HCT116 (cell line): ENCODE measurements at regions not wholly inside any gene's neighbourhood (a gene's known extent, or its start where the extent isn't known, plus 50 kb on each side); places are given as distances from the start of the nearest gene placed in this dataset.

ENCODE experiments used
- ATAC-seq: fragments of 200-7000 bp; cut with Tn5 transposase; 2 replicates; pipeline ENCODE4 v1.9.1; 2020; ENCODE audit warnings: mild to moderate bottlenecking, moderate library complexity
- BruUV-seq: library from RNA; stranded (reverse); fragments of 400-500 nt; replicated peaks from 2 replicates; lab custom pipeline; 2021; lab: Mats Ljungman, UMichigan
- CTCF ChIA-PET: fragments of 300-600 bp; sonication (Branson Sonifier 250); formaldehyde crosslinking; loops from one replicate; lab custom pipeline; 2021; ENCODE audit warnings: antibody characterized with exemption; lab: Charles Lee
- POLR2A ChIA-PET: fragments of 300-600, 350-600 bp; sonication (Branson Sonifier 250); formaldehyde crosslinking; loops from one replicate; lab custom pipeline; 2021; ENCODE audit warnings: antibody characterized with exemption; lab: Charles Lee
- RAD21 ChIA-PET, 2 experiments: fragments of 300-600 bp; sonication (Branson Sonifier 250); formaldehyde crosslinking; loops; one replicate each; lab custom pipeline; 2023; ENCODE audit warnings: low total read pairs in 2 of 2; ENCODE audit not compliant: uncharacterized antibody in 2 of 2, unreplicated experiment in 2 of 2, low non-redundant PET in 1 of 2; lab: Charles Lee
- DNase-seq: peaks from one replicate; pipeline ENCODE4 v3.0.0-alpha.2; 2010; ENCODE audit warnings: low read depth, low spot score
- H2AFZ ChIP-seq: fragments of 200-600 bp; shearing (Covaris generic), sonication (generic); 2 replicates; pipeline ENCODE4 v1.6.1; 2017; ENCODE audit warnings: low read depth, mixed run types, mixed read lengths, antibody characterized with exemption, low read length; ENCODE audit not compliant: poor library complexity, severe bottlenecking
- H3K27ac ChIP-seq: 2 replicates; pipeline ENCODE4 v1.5.1; 2012; ENCODE audit warnings: low read depth, low read length
- H3K27me3 ChIP-seq: fragments of 200-600 bp; sonication (generic); 2 replicates; pipeline ENCODE4 v1.6.1; 2016; ENCODE audit warnings: mixed run types, low read length, mixed read lengths; ENCODE audit not compliant: insufficient read depth
- H3K36me3 ChIP-seq, 2 experiments: fragments of 200-500 bp in 1 of 2; fragments of 200-600 bp in 1 of 2; sonication (Bioruptor generic) in 1 of 2; sonication (generic) in 1 of 2; 2 replicates each; pipeline versions ENCODE4 v1.5.1 to v1.6.1; 2014 to 2016; ENCODE audit warnings: low read length in 2 of 2, inconsistent platforms in 1 of 2, mixed read lengths in 1 of 2, mixed run types in 1 of 2; ENCODE audit not compliant: insufficient read depth in 2 of 2, control insufficient read depth in 1 of 2
- H3K4me1 ChIP-seq, 2 experiments: fragments of 200-600 bp in 1 of 2; sonication (generic) in 1 of 2; 2 replicates each; pipeline versions ENCODE4 v1.5.1 to v1.6.1; 2012 to 2017; ENCODE audit warnings: low read length in 2 of 2, inconsistent platforms in 1 of 2, mild to moderate bottlenecking in 1 of 2, mixed read lengths in 1 of 2, mixed run types in 1 of 2, moderate library complexity in 1 of 2; ENCODE audit not compliant: insufficient read depth in 2 of 2, control insufficient read depth in 1 of 2
- H3K4me2 ChIP-seq: fragments of 200-600 bp; sonication (generic); 2 replicates; pipeline ENCODE4 v1.6.1; 2017; ENCODE audit warnings: mixed run types, low read length, mixed read lengths
- H3K4me3 ChIP-seq, 2 experiments: fragments of 200-600 bp in 1 of 2; sonication (generic) in 1 of 2; replicated peaks in 1 of 2; 2 replicates each; pipeline ENCODE4 v1.5.1; 2011 to 2016; ENCODE audit warnings: low read length in 2 of 2, control low read depth in 1 of 2, low read depth in 1 of 2, mild to moderate bottlenecking in 1 of 2, mixed read lengths in 1 of 2, mixed run types in 1 of 2
- H3K79me2 ChIP-seq: fragments of 200-600 bp; sonication (generic); 2 replicates; pipeline ENCODE4 v1.6.1; 2017; ENCODE audit warnings: mild to moderate bottlenecking, mixed run types, low read length, moderate library complexity, mixed read lengths; ENCODE audit not compliant: insufficient read depth
- H3K9ac ChIP-seq: fragments of 200-600 bp; sonication (generic); 2 replicates; pipeline ENCODE4 v1.6.1; 2016; ENCODE audit warnings: low read length, mixed read lengths
- H3K9me2 ChIP-seq: fragments of 200-600 bp; sonication (generic), shearing (Covaris generic); 2 replicates; pipeline ENCODE4 v1.6.1; 2017; ENCODE audit warnings: mixed run types, mild to moderate bottlenecking, moderate library complexity; ENCODE audit not compliant: insufficient read depth
- H3K9me3 ChIP-seq, 2 experiments: fragments of 200-500 bp in 1 of 2; fragments of 200-600 bp in 1 of 2; sonication (Bioruptor generic) in 1 of 2; sonication (generic) in 1 of 2; 2 replicates each; pipeline ENCODE4 v1.6.1; 2014 to 2017; ENCODE audit warnings: low read length in 2 of 2, mixed read lengths in 2 of 2, inconsistent platforms in 1 of 2, low read depth in 1 of 2, mild to moderate bottlenecking in 1 of 2, mixed run types in 1 of 2, moderate library complexity in 1 of 2; ENCODE audit not compliant: control insufficient read depth in 1 of 2, insufficient read depth in 1 of 2
- H4K20me1 ChIP-seq: fragments of 200-600 bp; sonication (generic), shearing (Covaris generic); 2 replicates; pipeline ENCODE4 v1.6.1; 2017; ENCODE audit warnings: mixed run types, mild to moderate bottlenecking, moderate library complexity; ENCODE audit not compliant: insufficient read depth
- CBX3 ChIP-seq: IDR thresholded peaks from 2 replicates; pipeline ENCODE4 v1.6.1; 2012; ENCODE audit warnings: low read depth
- CEBPB ChIP-seq: IDR thresholded peaks from 2 replicates; pipeline ENCODE4 v1.6.1; 2012; ENCODE audit warnings: low read depth
- ELF1 ChIP-seq: IDR thresholded peaks from 2 replicates; pipeline ENCODE4 v1.6.1; 2012; ENCODE audit warnings: low read depth, borderline replicate concordance
- EZH2 ChIP-seq: fragments of 200-600 bp; sonication (generic); IDR thresholded peaks from 2 replicates; pipeline ENCODE4 v1.6.1; 2017; ENCODE audit warnings: antibody characterized with exemption, mixed run types
- FOSL1 ChIP-seq: IDR thresholded peaks from 2 replicates; pipeline ENCODE4 v1.6.1; 2012; ENCODE audit warnings: low read depth
- JUND ChIP-seq: IDR thresholded peaks from 2 replicates; pipeline ENCODE4 v1.6.1; 2012
- POLR2AphosphoS5 ChIP-seq: IDR thresholded peaks from 2 replicates; pipeline ENCODE4 v1.6.1; 2011; ENCODE audit warnings: mild to moderate bottlenecking, low read depth, low read length, moderate library complexity
- SIN3A ChIP-seq: IDR thresholded peaks from 2 replicates; pipeline ENCODE4 v1.6.1; 2012; ENCODE audit warnings: low read depth
- SRF ChIP-seq: IDR thresholded peaks from 2 replicates; pipeline ENCODE4 v1.6.1; 2012; ENCODE audit warnings: low read depth
- YY1 ChIP-seq: IDR thresholded peaks from 2 replicates; pipeline ENCODE4 v1.6.1; 2011; ENCODE audit warnings: low read length, low read depth, moderate library complexity, mild to moderate bottlenecking; ENCODE audit not compliant: insufficient replicate concordance; ENCODE audit errors: extremely low read depth
- ZFX ChIP-seq: fragments of 450-650 bp; IDR thresholded peaks from 2 replicates; pipeline ENCODE4 v1.6.1; 2017
- ZNF274 ChIP-seq: fragments of 200-500 bp; sonication (Bioruptor generic); IDR thresholded peaks from 2 replicates; pipeline ENCODE4 v1.6.1; 2014; ENCODE audit warnings: mild to moderate bottlenecking, low read depth, low read length, inconsistent platforms
- intact Hi-C: fragments of 100-400 bp; cut with micrococcal nuclease; formaldehyde crosslinking; loops from 2 replicates; pipeline ENCODE4 v1.10.0; 2022
- TF ChIP-seq, protein P1 (sequence below), 3 experiments: fragments of 200-600 bp in 1 of 3; sonication (generic) in 1 of 3; IDR thresholded peaks in 2 of 3; conservative IDR thresholded peaks in 1 of 3; 2 replicates each; pipeline ENCODE4 v1.5.1; 2012 to 2017; ENCODE audit warnings: low read depth in 2 of 3, low read length in 2 of 3, antibody characterized with exemption in 1 of 3, borderline replicate concordance in 1 of 3, control low read depth in 1 of 3, mild to moderate bottlenecking in 1 of 3, mixed read lengths in 1 of 3, mixed run types in 1 of 3, moderate library complexity in 1 of 3; ENCODE audit not compliant: insufficient read depth in 1 of 3
- TF ChIP-seq, protein P2 (sequence below): IDR thresholded peaks from 2 replicates; pipeline ENCODE4 v1.6.1; 2012; ENCODE audit warnings: low read depth
- TF ChIP-seq, protein P3 (sequence below): IDR thresholded peaks from 2 replicates; pipeline ENCODE4 v1.6.1; 2012

DNA sequence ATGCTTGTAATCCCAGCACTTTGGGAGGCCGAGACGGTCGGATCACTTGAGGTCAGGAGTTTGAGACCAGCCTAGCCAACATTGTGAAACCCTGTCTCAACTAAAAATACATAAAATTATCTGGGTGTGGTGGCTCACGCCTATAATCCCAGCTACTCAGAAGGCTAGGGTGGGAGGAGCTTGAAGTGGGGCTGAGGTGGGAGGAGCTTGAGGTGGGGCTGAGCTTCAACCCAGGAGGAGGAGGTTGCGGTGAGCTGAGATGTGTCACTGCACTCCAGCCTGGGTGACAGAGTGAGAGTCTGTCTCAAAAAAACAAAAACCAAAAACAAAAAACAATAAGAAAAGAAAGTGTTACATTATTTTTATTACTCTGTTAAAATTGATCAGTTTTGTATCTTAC lies 1164.4 kb upstream of the IGFBP7 start:
- intact Hi-C loops, result no loop called here
- TF ChIP-seq SRF, result no peak
- TF ChIP-seq, protein P1, sequence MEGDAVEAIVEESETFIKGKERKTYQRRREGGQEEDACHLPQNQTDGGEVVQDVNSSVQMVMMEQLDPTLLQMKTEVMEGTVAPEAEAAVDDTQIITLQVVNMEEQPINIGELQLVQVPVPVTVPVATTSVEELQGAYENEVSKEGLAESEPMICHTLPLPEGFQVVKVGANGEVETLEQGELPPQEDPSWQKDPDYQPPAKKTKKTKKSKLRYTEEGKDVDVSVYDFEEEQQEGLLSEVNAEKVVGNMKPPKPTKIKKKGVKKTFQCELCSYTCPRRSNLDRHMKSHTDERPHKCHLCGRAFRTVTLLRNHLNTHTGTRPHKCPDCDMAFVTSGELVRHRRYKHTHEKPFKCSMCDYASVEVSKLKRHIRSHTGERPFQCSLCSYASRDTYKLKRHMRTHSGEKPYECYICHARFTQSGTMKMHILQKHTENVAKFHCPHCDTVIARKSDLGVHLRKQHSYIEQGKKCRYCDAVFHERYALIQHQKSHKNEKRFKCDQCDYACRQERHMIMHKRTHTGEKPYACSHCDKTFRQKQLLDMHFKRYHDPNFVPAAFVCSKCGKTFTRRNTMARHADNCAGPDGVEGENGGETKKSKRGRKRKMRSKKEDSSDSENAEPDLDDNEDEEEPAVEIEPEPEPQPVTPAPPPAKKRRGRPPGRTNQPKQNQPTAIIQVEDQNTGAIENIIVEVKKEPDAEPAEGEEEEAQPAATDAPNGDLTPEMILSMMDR (IDR thresholded peaks at IDR 0.05 in 2 of 3, conservative IDR thresholded peaks at IDR 0.05 in 1 of 3; ENCODE audit: borderline replicate concordance in 1 of 3, insufficient read depth in 1 of 3, low read depth in 2 of 3, low read length in 2 of 3), result no peak
- no peak for TF ChIP-seq ZFX
- TF ChIP-seq EZH2, result no peak
- TF ChIP-seq, protein P2, sequence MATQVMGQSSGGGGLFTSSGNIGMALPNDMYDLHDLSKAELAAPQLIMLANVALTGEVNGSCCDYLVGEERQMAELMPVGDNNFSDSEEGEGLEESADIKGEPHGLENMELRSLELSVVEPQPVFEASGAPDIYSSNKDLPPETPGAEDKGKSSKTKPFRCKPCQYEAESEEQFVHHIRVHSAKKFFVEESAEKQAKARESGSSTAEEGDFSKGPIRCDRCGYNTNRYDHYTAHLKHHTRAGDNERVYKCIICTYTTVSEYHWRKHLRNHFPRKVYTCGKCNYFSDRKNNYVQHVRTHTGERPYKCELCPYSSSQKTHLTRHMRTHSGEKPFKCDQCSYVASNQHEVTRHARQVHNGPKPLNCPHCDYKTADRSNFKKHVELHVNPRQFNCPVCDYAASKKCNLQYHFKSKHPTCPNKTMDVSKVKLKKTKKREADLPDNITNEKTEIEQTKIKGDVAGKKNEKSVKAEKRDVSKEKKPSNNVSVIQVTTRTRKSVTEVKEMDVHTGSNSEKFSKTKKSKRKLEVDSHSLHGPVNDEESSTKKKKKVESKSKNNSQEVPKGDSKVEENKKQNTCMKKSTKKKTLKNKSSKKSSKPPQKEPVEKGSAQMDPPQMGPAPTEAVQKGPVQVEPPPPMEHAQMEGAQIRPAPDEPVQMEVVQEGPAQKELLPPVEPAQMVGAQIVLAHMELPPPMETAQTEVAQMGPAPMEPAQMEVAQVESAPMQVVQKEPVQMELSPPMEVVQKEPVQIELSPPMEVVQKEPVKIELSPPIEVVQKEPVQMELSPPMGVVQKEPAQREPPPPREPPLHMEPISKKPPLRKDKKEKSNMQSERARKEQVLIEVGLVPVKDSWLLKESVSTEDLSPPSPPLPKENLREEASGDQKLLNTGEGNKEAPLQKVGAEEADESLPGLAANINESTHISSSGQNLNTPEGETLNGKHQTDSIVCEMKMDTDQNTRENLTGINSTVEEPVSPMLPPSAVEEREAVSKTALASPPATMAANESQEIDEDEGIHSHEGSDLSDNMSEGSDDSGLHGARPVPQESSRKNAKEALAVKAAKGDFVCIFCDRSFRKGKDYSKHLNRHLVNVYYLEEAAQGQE, result no peak
- TF ChIP-seq CBX3, result no peak
- no peak for TF ChIP-seq ELF1
- no peak for TF ChIP-seq SIN3A
- TF ChIP-seq JUND, result no peak
- TF ChIP-seq, protein P3, sequence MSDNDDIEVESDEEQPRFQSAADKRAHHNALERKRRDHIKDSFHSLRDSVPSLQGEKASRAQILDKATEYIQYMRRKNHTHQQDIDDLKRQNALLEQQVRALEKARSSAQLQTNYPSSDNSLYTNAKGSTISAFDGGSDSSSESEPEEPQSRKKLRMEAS, result no peak
- no peak for TF ChIP-seq YY1
- TF ChIP-seq POLR2AphosphoS5, result no peak
- no peak for TF ChIP-seq ZNF274
- no peak for TF ChIP-seq FOSL1
- no peak for TF ChIP-seq CEBPB
- TF ChIP-seq, all 23 proteins: peak for 0
- Histone ChIP-seq H3K27ac (no peak overlapping the region), H3K9me3 (peaks cover 3 to 15% of the 10 kb centered on the region in 2 experiments; a peak in 3 of 4 replicates), H4K20me1 (no peaks in the 10 kb centered on the region), H3K9me2 (no peaks in the 10 kb centered on the region), H2AFZ (no peak overlapping the region), H3K9ac (no peak overlapping the region), H3K4me1 (no peaks in the 10 kb centered on the region), H3K79me2 (no peaks in the 10 kb centered on the region), H3K36me3 (no peaks in the 10 kb centered on the region), H3K4me3 (no peak overlapping the region), H3K27me3 (no peaks in the 10 kb centered on the region), H3K4me2 (no peak overlapping the region)
- DNase-seq (no peak), ATAC-seq (no peak)
- RAD21 ChIA-PET, result no interaction called here
- BruUV-seq, result no TSS peak
- CTCF ChIA-PET, result no interaction called here
- POLR2A ChIA-PET, result no interaction called here
